Urinary bladder (tissue), 3 donors: ENCODE measurements at regions not wholly inside any gene's neighbourhood (a gene's known extent, or its start where the extent isn't known, plus 50 kb on each side); places are given as distances from the start of the nearest gene placed in this dataset.

Experiments
- DNase-seq: peaks from one replicate; pipeline ENCODE4 v3.0.0-alpha.2; 2015; ENCODE audit errors: extremely low spot score
- H3K27ac ChIP-seq: one replicate; pipeline ENCODE4 v1.5.1; 2013; ENCODE audit warnings: low read depth, mild to moderate bottlenecking, moderate library complexity
- H3K36me3 ChIP-seq: one replicate; pipeline ENCODE4 v1.6.1; 2013; ENCODE audit warnings: mild to moderate bottlenecking, moderate library complexity; ENCODE audit not compliant: insufficient read depth
- H3K4me1 ChIP-seq: one replicate; pipeline ENCODE4 v1.6.1; 2013; ENCODE audit warnings: mild to moderate bottlenecking, moderate library complexity; ENCODE audit not compliant: insufficient read depth
- H3K4me3 ChIP-seq: one replicate; pipeline ENCODE4 v1.5.1; 2013; ENCODE audit warnings: low read depth, low read length
- WGBS: extraction: QIAGEN DNeasy Blood & Tissue Kit; methylation state at CpG from one replicate; pipeline ENCODE4 v1.1.7; 2013; 5-methylcytosine and 5-hydroxymethylcytosine counted together
- donor health status: healthy with polysubstance abuse.
- donor health status: healthy.

- Histone ChIP-seq H3K4me1 (no peaks in the 10 kb centered on the region), H3K4me3 (no peak overlapping the region), H3K27ac (no peak overlapping the region), H3K36me3 (no peaks in the 10 kb centered on the region)
- DNase-seq = no peak
- 77% methylated on average over 16 of the region's 16 CpGs for WGBS
Measured at GRCh38 chr17:73983621-73984400, 219.7 kb upstream of the RPL38 start.

- Histone ChIP-seq H3K27ac (no peak overlapping the region), H3K36me3 (no peaks in the 10 kb centered on the region), H3K4me3 (no peak overlapping the region), H3K4me1 (no peaks in the 10 kb centered on the region)
- DNase-seq = no peak
- WGBS = 26% methylated on average over 5 of the region's 5 CpGs
Measured at GRCh38 chr17:73984941-73985340, 218.5 kb upstream of the RPL38 start.

- Histone ChIP-seq H3K27ac (no peak overlapping the region), H3K4me3 (no peak overlapping the region), H3K36me3 (no peaks in the 10 kb centered on the region), H3K4me1 (no peaks in the 10 kb centered on the region)
- DNase-seq = no peak
- WGBS = 83% methylated on average over 11 of the region's 11 CpGs
Measured at GRCh38 chr17:73985466-73986015, 217.9 kb upstream of the RPL38 start.

GRCh38 chr17:73986641-73987177, 216.8 kb upstream of the RPL38 start:
- DNase-seq = no peak
- no peaks in the 10 kb centered on the region for H3K4me1 ChIP-seq
- H3K4me3 ChIP-seq = no peak overlapping the region
- WGBS = 84% methylated on average over 9 of the region's 9 CpGs
- H3K27ac ChIP-seq = no peak overlapping the region
- H3K36me3 ChIP-seq = no peaks in the 10 kb centered on the region

GRCh38 chr17:73987395-73987794, 216.1 kb upstream of the RPL38 start:
- Histone ChIP-seq H3K4me1 (no peaks in the 10 kb centered on the region), H3K36me3 (no peaks in the 10 kb centered on the region), H3K27ac (no peak overlapping the region), H3K4me3 (no peak overlapping the region)
- no peak for DNase-seq
- 82% methylated on average over 9 of the region's 9 CpGs for WGBS

- no peak for DNase-seq
- WGBS = 71% methylated on average over 16 of the region's 16 CpGs
Measured at GRCh38 chr17:73987845-73988509, 215.5 kb upstream of the RPL38 start.

GRCh38 chr17:73989671-73990070, 213.8 kb upstream of the RPL38 start:
- no peaks in the 10 kb centered on the region for H3K4me1 ChIP-seq
- no peak for DNase-seq
- no peak overlapping the region for H3K4me3 ChIP-seq
- no peaks in the 10 kb centered on the region for H3K36me3 ChIP-seq
- 52% methylated on average over 14 of the region's 14 CpGs for WGBS
- no peak overlapping the region for H3K27ac ChIP-seq

More at GRCh38 chr17:73987845-73988509, 215.5 kb upstream of the RPL38 start:
- Histone ChIP-seq H3K27ac (no peak overlapping the region), H3K4me3 (no peak overlapping the region), H3K36me3 (no peaks in the 10 kb centered on the region), H3K4me1 (no peaks in the 10 kb centered on the region)

GRCh38 chr17:73990290-73990689, 213.2 kb upstream of the RPL38 start:
- no peak for DNase-seq
- 80% methylated on average over 7 of the region's 7 CpGs for WGBS
- no peak overlapping the region for H3K4me3 ChIP-seq
- H3K27ac ChIP-seq = no peak overlapping the region
- no peaks in the 10 kb centered on the region for H3K4me1 ChIP-seq
- no peaks in the 10 kb centered on the region for H3K36me3 ChIP-seq

- Histone ChIP-seq H3K4me3 (no peak overlapping the region), H3K36me3 (no peaks in the 10 kb centered on the region), H3K27ac (no peak overlapping the region), H3K4me1 (no peaks in the 10 kb centered on the region)
- WGBS = 61% methylated on average over 5 of the region's 5 CpGs
- no peak for DNase-seq
Measured at GRCh38 chr17:73991260-73991659, 212.2 kb upstream of the RPL38 start.

GRCh38 chr17:73994946-73995345, 208.5 kb upstream of the RPL38 start:
- Histone ChIP-seq H3K4me3 (no peak overlapping the region), H3K27ac (no peak overlapping the region), H3K36me3 (no peaks in the 10 kb centered on the region), H3K4me1 (no peaks in the 10 kb centered on the region)
- no peak for DNase-seq
- 86% methylated on average over 4 of the region's 4 CpGs for WGBS

- no peaks in the 10 kb centered on the region for H3K4me1 ChIP-seq
- 94% methylated on average over 3 of the region's 3 CpGs for WGBS
- H3K36me3 ChIP-seq = no peaks in the 10 kb centered on the region
- no peak overlapping the region for H3K4me3 ChIP-seq
- no peak overlapping the region for H3K27ac ChIP-seq
- DNase-seq = no peak
Measured at GRCh38 chr17:73997059-73997458, 206.4 kb upstream of the RPL38 start.

GRCh38 chr17:73998249-73998648, 205.2 kb upstream of the RPL38 start:
- Histone ChIP-seq H3K36me3 (no peaks in the 10 kb centered on the region), H3K27ac (no peak overlapping the region), H3K4me3 (no peak overlapping the region), H3K4me1 (no peaks in the 10 kb centered on the region)
- DNase-seq = no peak
- 22% methylated on average over 4 of the region's 4 CpGs for WGBS

- Histone ChIP-seq H3K27ac (no peak overlapping the region), H3K4me3 (no peak overlapping the region), H3K4me1 (no peaks in the 10 kb centered on the region), H3K36me3 (no peaks in the 10 kb centered on the region)
- WGBS = 17% methylated on average over 23 of the region's 23 CpGs
- DNase-seq = peak; percentile 45
Measured at GRCh38 chr17:73998653-73999645, 204.5 kb upstream of the RPL38 start.
